GM18870 (cell line): ENCODE measurements at regions not wholly inside any gene's neighbourhood (a gene's known extent, or its start where the extent isn't known, plus 50 kb on each side); places are given as distances from the start of the nearest gene placed in this dataset.
A peak's percentile ranks its signal among the peaks of the same experiment; 100 is the strongest.

ENCODE experiments used
- ATAC-seq: cut with Tn5 transposase; IDR thresholded peaks from one replicate; pipeline ENCODE4 v1.9.1; 2021; ENCODE audit warnings: moderate library complexity; ENCODE audit not compliant: unreplicated experiment

DNA sequence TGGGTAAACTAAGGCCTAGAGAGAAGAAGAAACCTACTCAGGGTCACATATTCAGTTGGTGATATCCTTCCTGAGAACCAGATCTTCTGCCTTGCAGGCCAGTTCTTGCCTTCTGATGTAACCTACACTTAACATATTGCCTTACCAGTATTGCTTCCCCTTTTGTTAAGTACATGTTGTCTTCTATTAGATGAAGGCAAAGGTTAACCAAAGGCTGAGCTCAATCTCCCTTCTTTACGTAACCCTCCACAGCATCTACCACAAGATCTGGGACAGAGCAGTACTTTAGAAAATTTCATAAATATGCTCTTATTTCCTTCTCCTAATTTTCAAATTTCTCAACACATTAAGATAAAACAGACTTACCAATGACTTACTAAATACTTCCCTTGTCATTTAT lies 474.4 kb downstream of the SH2D1A start:
- no peak for ATAC-seq

DNA sequence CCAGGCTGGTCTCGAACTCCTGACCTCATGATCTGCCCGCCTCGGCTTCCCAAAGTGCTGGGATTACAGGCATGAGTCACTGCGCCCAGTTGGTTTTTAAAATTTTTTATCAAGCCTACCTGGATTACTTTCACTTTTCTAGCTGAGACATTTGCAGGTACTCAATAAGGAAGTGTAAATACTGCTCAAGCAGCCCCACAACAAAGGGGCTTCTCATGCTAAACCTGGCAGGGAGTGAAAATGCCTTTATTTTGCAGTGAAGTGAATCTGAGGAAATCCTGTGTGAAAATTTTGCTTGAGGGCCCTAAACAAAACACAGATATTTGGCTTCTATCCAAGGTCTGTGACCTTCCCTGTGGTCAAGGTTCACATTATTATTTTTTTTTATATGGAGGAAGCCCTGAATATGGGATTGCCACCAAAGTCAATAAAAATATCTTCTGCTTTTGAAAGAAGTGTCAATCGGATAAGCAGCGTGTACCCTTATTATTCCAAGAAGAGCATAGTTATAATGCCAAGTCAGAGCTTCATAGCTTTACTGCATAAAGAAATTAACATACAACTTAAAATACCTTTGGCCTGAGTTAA lies 481.0 kb downstream of the SH2D1A start:
- ATAC-seq: no peak

DNA sequence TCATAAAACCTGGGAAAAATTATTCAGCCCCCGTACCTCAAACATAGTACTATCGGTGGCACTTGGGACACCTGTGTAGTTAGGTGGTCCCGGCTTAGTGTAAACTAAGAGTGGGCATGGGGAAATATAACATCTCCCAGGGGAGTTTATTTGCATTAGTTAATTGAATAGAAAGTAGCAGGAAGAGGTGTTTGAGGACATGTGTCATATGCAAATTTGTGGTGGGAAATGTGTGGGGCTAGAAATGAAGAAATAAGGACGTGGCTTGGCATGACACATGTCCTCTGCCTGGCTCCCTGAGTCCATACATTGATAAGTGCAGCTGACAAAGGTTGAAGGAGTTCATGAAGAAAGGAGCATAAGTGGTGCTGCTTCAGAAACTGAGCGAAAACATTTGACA lies 483.6 kb downstream of the SH2D1A start:
- peak; percentile 60 for ATAC-seq

DNA sequence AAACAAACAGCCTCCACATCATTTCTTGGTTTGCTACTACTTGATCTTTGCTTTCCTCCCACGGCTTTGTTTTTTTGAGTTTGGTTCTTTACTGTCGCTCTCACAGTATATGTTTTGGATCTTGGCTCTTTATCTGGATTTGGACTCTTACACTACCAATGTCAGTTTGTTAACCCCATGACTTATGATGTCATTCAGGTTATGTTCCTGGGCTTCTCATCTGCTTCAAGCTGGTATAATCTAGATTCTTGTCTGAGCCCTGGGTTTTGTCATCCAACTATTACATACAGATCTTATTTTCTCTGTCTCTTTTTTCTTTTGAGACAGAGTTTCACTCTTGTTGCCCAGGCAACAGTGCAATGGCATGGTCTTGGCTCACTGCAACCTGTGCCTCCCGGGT lies 482.9 kb upstream of the TEX13C start:
- ATAC-seq: no peak

DNA sequence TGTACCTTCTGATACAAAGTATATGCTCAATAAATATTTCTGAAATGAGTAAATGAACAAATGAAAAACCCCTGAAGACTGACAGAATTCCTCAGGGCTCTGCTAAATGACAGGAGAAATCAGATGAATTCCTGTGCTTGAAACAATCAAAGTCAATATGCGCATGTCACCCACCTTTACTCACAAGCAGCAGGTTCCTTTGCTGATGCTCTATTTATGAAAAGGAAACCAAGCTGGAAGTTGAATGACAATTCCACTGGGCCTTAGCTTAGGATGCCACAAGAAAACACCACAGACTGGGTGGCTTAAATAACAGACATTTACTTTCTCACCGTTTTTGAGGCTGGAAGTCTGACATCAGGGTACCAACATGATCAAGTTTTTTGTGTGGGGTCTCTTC lies 477.5 kb upstream of the TEX13C start:
- ATAC-seq: no peak

DNA sequence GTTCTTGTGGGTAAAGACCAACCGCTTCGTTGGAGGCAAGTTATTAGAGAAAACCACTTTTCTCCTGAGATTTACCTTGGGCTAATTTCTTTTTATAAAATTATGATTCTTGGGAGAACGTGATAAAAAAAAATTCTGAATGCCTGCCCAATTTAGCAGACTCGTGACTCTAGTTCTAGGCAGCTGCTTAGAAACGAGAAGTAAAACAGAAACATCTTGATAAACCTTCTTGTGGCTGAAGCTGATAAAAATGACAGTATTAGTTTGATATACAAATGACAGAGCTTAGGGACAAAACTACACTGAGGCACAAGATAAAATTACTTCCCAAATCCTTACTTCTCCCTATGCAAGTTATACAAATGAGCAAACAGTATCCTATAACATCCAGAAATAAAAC lies 458.9 kb upstream of the TEX13C start:
- ATAC-seq: no peak

DNA sequence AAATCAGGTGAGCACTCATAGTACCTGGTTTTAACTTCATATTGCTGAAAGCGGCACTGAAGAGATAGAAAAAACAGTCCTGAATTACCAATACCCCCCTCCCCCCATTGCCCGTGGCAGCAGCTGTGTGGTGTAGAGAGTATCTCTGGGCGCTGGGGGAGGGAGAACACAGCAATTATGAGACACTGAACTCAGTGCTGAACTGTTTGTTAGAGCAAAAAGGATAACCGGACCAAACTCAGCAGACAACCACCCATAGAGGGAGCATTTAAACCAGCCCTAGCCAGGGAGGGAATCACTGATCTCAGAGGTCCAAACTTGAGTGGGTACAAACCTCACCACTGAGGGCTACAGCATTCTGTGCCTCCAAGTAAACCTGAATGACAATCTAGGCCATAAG lies 457.4 kb upstream of the TEX13C start:
- no peak for ATAC-seq

DNA sequence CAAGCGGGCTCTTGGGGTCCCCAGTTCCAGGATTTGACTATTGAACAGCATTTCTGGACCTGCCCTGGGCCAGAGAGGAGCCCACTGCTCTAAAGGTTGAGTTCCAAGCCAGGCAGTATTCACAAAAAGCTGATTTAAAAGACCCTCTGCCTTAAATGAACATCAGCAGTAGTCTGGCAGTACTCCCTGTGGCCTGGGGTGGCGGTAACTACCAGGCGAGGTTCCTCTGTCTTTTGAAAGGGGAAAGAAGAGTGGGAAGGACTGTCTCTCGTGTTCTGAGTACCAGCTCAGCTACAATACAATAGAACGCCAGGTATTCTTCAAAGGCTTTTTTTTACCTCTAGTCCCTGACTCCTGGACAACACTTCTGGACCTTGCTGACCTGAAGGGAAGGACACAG lies 456.4 kb upstream of the TEX13C start:
- no peak for ATAC-seq

DNA sequence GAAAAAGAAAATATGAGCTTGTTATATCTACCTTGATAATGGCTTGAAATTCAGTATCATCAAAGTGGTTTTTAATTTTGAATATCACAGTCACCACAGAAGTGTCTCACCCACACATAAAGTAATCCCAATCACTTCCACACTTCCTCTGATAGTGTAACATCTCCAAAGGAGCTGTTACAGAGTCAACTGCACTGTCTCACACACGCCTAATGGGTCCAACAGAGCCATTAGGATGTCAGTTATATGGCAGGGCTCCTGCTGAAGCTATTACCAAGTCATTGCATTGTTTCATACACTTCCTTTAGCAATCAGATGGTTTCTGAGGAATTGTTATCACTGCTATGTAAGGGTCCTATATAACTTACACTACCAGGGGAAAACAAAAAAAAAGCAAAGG lies 432.1 kb upstream of the TEX13C start:
- no peak for ATAC-seq

DNA sequence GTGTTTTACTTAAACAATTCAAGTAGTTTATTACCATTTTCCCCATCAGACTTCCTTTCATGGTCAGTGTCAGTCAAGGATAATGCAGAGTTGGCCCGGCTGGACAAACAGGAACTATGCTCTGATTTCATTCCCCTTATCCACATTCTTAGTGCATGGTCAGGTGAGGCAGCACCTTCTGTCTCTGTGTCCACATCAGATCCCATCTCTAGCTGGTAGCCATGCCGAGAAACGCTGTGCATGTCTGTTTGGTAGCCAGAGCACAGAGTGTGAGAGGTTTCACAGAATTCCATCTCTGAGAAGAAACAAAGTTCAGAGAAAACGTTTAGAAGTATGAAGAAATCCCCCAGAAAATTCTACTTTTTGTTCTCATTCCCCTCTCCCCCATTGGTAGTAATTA lies 423.7 kb upstream of the TEX13C start:
- no peak for ATAC-seq

DNA sequence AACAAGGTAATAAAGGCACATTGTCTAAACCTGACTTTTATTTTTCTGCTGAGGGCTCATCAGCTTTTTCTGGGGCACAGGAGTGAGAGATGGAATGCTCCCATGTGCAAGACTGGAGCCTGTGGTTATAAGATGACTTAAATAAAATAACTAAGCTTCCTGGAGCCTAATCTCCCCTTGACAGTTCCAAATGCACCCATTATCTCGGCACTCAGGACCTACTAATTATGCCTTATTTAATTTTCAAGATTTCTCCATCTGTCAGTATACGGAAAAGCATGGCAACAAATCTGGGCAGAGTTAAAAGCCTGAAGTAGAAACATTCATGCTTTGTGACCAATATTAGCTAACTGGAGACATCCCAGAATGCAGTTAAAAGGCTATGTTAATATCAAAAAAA lies 416.7 kb upstream of the TEX13C start:
- no peak for ATAC-seq

DNA sequence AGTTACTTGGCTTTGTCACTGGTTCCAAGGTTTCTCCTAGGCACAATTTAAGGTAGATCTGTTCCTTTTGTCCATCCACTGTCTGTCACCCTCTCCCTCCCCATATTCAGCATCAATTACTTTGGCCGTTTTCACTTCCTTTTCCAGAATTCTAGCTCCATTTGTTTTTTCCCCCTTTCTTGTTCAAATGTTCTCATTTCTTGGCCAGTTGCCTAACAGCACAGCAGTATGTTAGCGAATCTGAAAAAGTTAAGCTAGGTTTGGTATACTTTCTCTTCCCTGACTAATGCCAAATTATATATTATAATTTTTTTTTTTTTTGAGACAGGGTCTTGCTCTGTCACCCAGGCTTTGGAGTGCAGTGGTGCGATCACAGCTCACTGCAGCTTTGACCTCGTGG lies 409.1 kb upstream of the TEX13C start:
- no peak for ATAC-seq

DNA sequence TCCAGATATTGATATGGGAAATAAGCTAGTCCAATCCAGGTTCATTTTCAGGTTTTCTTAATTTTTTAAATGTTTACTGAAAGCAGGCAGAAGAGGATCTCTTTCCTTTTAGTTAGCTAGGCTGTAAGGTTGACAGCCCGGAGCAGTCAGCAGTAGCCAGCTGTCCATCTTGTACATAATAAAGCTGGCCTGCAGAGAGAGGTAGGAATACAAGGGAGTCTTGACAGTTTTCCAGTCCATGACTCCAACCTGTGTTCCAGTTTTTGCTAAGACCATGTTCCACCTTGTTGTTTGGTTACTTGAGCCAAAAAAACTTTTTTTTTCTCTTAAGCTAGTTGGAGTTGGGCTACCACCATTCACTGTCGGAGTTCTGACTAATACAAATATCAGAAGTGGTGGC lies 402.7 kb upstream of the TEX13C start:
- no peak for ATAC-seq

DNA sequence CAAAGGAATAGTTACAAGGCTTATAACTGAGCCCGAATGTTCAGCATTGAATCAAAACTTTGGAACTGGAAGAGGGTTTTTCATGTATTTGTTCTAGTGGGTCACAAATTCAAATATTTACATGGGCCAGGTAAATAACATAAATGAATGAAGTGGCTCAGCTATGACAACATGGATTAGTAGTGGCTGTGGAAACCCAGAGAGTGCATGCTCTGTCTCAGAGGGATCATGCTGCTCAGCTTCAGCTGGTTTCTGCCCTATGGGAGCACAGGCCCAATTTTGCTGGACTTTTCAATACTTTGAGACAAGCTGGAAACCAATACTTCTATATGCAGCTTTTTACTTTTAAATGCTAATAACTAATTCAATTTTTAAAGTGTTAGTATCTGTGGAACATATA lies 394.0 kb upstream of the TEX13C start:
- no peak for ATAC-seq

DNA sequence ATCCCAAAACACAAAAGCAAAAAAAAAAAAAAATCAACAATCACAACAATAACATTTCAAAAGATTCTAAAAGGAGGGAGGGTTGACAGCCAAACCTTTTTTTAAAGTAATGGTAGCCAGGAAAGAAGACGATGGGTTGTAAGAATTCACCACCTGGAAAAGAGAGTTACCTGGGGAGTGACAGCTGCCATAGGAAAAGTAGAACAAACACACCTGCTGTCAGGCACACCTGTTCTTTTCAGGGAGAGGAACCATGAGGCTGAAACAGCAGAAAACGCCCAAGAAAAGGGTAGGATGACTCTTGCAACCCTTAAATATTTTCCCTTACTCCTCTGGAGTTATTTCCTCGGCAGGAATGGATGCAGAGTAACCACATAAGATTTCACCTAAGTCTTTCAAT lies 388.4 kb upstream of the TEX13C start:
- no peak for ATAC-seq

DNA sequence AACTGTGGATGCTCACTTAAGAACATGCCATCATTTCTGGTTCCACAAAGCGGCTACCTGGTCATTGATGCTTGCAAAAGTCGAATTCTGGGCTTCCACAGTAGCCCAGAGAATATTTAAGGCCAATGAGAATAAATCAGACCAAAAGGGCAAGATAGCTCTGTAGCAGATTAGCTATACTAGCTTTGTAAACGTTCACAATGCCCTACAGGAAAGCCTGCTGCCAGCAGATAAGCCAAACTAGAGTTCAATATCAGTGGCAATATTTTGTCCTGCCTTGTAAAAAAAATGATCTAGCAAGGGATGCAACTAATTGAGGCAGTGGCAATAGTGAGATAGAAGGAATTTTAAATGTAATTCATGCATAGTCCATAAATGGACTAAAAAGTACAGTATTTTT lies 387.7 kb upstream of the TEX13C start:
- ATAC-seq: no peak

DNA sequence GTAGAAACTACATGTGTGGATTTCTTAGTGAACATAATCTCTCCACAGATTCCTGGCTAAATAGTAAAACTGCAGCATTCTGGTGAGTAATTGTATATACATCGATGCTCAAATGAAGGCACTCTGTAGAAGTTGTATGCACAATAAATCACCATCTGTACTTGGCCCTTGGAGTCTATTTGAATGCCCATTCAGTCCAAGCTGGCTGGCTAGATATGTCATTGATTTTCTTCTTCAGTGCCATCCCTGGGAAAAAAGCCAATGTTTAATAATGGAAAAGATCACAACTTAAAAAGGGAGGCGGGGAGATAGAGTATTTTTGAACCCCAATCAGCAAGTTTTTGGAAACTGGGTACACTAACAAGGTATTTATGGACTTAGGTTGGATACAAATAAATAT lies 381.0 kb upstream of the TEX13C start:
- no peak for ATAC-seq

DNA sequence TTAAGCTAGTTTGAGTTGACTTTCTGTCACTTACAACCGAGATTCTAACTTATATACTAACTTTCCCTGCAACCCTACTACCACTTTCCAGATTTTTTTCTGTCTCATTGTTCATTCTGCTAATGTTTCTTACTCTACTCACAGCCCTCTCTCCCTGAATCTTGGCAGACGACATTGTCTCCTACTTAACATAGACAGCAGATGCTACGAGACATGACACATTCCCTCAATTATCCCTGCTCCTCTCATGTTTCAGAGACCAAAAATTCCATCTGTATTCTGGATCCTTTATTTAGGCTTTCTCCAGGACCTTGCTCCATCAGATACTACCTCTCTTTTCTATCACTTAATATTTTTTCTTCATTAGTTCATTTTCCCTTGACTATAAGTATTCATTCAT lies 379.1 kb upstream of the TEX13C start:
- ATAC-seq: no peak

DNA sequence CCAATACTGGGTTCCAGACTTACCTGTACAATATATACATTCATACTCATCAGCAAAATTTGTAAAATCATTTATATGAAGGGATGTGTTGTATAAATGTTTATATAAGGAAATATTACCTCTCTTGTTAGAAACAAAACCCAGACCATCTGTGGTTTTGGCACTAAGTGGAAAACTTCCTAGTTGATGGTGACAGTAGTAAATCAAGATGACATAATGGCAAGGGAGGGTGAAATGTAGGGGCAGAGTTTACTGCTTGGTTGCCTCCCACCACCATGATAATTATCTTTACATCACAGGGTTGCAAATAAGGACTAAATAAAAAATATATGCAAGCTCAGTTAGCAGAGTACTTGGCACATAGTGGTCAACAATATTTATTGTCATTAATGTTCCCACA lies 365.3 kb upstream of the TEX13C start:
- no peak for ATAC-seq

DNA sequence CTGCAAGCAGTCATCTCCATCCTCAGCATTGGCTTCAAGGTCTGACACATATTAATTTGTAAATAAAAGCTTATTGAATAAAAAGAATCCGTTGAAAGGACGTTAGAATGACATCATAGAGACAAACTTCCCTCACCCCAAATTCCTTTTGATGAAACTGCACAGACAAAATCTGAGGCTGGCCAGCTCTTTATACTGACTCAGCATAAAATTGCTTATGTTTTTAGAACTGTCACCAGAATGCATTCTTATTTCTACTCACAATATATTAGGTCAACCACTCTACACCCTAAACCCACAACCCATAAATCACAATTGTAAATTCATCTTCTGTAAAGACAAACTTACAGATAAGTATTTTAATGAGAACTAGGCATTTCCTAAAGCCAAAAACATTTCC lies 359.2 kb upstream of the TEX13C start:
- ATAC-seq: no peak

DNA sequence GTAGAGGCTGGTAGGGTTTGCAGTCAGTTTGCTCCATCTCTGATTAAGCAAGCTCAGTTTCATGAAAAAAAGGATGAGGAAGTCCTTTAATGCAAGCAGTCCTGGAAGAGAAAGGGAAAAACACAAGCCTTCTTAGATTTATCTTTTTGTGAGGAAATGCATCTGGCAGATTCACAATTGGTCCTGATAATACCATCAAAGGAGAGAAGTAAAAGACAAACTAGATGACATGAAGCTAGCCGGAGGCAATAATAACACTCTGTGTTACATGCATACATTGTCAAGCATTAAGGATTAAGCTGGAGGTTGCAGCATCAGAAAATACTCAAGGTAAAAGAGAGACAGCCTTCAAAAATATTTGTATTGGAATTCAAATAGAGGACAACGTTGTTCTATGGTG lies 356.0 kb upstream of the TEX13C start, which contains the start of gene TENM1:
TENM1 (minus strand) TSS at position 101 of the 400 bp plus-strand sequence.
- no peak for ATAC-seq

DNA sequence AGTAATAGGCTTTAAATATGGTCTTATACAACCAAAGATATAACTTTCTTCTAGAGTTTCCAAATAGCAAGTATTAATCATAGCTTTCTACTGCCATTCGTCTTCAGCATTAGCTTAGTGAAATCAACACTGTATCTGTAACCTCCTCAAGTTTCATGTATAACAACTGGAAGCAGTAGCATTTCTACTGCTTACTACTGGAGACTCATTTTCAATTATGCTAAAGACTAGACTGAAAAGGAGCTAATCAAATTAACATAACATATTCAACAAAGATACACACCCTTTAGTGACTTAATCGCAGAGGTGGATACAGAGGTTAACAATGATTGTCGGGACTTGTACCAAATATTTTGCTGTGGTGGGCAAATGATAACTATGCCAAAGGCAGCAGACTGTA lies 344.2 kb upstream of the TEX13C start:
- ATAC-seq: no peak

DNA sequence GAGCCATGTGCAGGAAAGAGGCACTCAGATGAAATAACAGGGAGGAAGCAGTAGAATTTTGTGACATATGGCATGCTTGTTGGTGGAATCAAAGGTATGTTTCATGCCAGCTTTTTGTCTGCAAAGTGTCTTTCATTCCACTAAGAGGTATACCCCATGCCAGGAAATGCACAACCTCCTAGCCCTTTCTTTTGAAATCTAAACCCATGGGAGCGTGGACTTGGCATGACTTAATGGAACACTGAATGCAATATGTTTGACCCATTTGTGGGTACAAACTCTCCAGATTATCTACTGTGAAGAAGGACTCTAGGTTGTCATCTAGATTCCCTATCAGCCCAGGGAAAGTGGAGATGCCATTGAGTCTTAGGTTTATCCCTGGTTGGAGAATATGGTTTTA lies 338.3 kb upstream of the TEX13C start:
- no peak for ATAC-seq
